ENCODE measurements at regions not wholly inside any gene's neighbourhood (a gene's known extent, or its start where the extent isn't known, plus 50 kb on each side); places are given as distances from the start of the nearest gene placed in this dataset.

DNA sequence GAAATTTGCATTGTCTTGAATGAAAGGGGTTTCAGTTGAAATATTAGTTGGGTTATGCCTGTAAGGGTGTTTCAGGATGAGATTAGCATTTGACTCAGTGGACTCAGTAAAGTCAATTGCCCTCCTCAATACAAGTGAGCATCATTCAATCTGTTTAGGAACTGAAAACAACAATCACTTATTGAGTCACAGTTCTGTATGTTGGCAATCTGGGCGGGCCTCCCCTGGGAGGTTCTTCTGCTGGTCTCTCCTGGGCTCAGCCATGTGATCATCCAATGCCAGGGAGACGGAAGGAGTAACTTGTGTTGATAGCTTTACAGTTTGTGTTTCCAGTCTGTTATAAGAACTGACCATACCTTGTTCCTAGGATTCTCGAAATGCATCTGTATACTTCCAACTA is 262.9 kb upstream of the RUNX1 start:
- H3K9me3 ChIP-seq (ENCODE audit: insufficient read depth, low read depth, low read length): no peaks in the 10 kb centered on the region
- no peak overlapping the region for H2AFZ ChIP-seq (ENCODE audit: low read length)
- H4K20me1 ChIP-seq (ENCODE audit: insufficient read depth, low read length, poor library complexity, severe bottlenecking): no peaks in the 10 kb centered on the region
- H3K79me2 ChIP-seq (ENCODE audit: insufficient read depth, low read length): no peaks in the 10 kb centered on the region
- 0 out of 2 replicates have a peak, but pooled peaks cover 7% of the 10 kb centered on the region for H3K9me2 ChIP-seq (replicated peaks; ENCODE audit: low read depth, low read length)
- no peak overlapping the region for H3K4me2 ChIP-seq (ENCODE audit: low read depth, low read length, poor library complexity, severe bottlenecking)
- no peaks in the 10 kb centered on the region for H3K4me1 ChIP-seq (ENCODE audit: insufficient read depth, low read length, poor library complexity, severe bottlenecking)
- H3K27me3 ChIP-seq (ENCODE audit: insufficient read depth, low read length, poor library complexity, severe bottlenecking): no peaks in the 10 kb centered on the region
- no peak overlapping the region for H3K4me3 ChIP-seq (ENCODE audit: low read length, poor library complexity, severe bottlenecking)
- no peaks in the 10 kb centered on the region for H3F3A ChIP-seq (ENCODE audit: low read depth)
- TF ChIP-seq, protein P1, sequence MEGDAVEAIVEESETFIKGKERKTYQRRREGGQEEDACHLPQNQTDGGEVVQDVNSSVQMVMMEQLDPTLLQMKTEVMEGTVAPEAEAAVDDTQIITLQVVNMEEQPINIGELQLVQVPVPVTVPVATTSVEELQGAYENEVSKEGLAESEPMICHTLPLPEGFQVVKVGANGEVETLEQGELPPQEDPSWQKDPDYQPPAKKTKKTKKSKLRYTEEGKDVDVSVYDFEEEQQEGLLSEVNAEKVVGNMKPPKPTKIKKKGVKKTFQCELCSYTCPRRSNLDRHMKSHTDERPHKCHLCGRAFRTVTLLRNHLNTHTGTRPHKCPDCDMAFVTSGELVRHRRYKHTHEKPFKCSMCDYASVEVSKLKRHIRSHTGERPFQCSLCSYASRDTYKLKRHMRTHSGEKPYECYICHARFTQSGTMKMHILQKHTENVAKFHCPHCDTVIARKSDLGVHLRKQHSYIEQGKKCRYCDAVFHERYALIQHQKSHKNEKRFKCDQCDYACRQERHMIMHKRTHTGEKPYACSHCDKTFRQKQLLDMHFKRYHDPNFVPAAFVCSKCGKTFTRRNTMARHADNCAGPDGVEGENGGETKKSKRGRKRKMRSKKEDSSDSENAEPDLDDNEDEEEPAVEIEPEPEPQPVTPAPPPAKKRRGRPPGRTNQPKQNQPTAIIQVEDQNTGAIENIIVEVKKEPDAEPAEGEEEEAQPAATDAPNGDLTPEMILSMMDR (conservative IDR thresholded peaks at IDR 0.05; ENCODE audit: low read length): no peak
- TF ChIP-seq EZH2phosphoT487 (IDR thresholded peaks at IDR 0.05; ENCODE audit: borderline replicate concordance): no peak
- H3K9ac ChIP-seq (ENCODE audit: low read depth, low read length, poor library complexity, severe bottlenecking): no peak overlapping the region
- H3K36me3 ChIP-seq (ENCODE audit: insufficient read depth, low read length): no peaks in the 10 kb centered on the region

DNA sequence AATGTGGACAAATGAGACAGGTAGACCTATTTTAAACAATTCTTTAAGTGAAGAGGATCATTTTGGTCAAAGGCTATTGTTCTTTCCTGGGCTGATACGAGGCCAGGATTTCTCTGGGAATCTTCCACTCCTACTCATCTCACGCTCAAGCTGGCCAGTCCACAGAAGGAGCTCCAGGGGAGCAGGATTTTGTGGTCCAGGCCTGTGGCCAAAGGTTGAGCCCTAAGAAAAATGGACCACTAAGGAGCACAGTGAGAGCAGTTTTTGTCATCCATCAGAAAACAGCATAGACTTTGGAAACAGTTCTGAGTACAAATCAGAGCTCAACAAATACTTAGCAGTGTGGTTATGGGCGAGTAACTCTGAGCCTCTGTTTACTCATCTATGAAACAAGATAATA is 260.2 kb upstream of the RUNX1 start:
- no peaks in the 10 kb centered on the region for H4K20me1 ChIP-seq (ENCODE audit: insufficient read depth, low read length, poor library complexity, severe bottlenecking)
- no peaks in the 10 kb centered on the region for H3K4me1 ChIP-seq (ENCODE audit: insufficient read depth, low read length, poor library complexity, severe bottlenecking)
- H3K4me2 ChIP-seq (ENCODE audit: low read depth, low read length, poor library complexity, severe bottlenecking): no peak overlapping the region
- H3K9me2 ChIP-seq (replicated peaks; ENCODE audit: low read depth, low read length): 0 out of 2 replicates have a peak, but pooled peaks cover 7% of the 10 kb centered on the region
- H3F3A ChIP-seq (ENCODE audit: low read depth): no peaks in the 10 kb centered on the region
- no peak overlapping the region for H3K9ac ChIP-seq (ENCODE audit: low read depth, low read length, poor library complexity, severe bottlenecking)
- no peaks in the 10 kb centered on the region for H3K9me3 ChIP-seq (ENCODE audit: insufficient read depth, low read depth, low read length)
- no peaks in the 10 kb centered on the region for H3K79me2 ChIP-seq (ENCODE audit: insufficient read depth, low read length)
- no peak overlapping the region for H2AFZ ChIP-seq (ENCODE audit: low read length)
- H3K36me3 ChIP-seq (ENCODE audit: insufficient read depth, low read length): no peaks in the 10 kb centered on the region
- no peak overlapping the region for H3K4me3 ChIP-seq (ENCODE audit: low read length, poor library complexity, severe bottlenecking)
- TF ChIP-seq EZH2phosphoT487 (IDR thresholded peaks at IDR 0.05; ENCODE audit: borderline replicate concordance): no peak
- TF ChIP-seq, protein P1 (conservative IDR thresholded peaks at IDR 0.05; ENCODE audit: low read length): no peak
- no peaks in the 10 kb centered on the region for H3K27me3 ChIP-seq (ENCODE audit: insufficient read depth, low read length, poor library complexity, severe bottlenecking)

DNA sequence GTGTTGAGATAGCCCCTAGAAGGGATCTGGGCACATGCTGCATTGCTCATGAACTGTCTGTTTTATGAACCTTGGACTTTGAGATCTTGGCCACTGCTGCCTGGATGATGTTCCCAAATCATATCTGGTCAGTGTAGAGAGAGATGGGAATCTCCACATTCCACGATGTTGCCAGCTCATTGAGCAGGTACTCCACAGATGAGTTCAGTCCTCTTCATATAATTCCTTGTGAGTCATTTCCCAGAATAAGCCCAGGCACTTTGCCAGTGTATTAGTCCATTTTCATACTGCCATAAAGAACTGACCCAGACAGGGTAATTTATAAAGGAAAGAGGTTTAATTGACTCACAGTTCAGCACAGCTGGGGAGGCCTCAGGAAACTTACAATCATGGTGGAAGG is 254.0 kb upstream of the RUNX1 start:
- Histone ChIP-seq H3K9ac (ENCODE audit: low read depth, low read length, poor library complexity, severe bottlenecking) (no peak overlapping the region), H3K27me3 (ENCODE audit: insufficient read depth, low read length, poor library complexity, severe bottlenecking) (no peaks in the 10 kb centered on the region), H2AFZ (ENCODE audit: low read length) (no peak overlapping the region), H3K36me3 (ENCODE audit: insufficient read depth, low read length) (no peaks in the 10 kb centered on the region), H4K20me1 (ENCODE audit: insufficient read depth, low read length, poor library complexity, severe bottlenecking) (no peaks in the 10 kb centered on the region), H3K4me2 (ENCODE audit: low read depth, low read length, poor library complexity, severe bottlenecking) (no peak overlapping the region), H3K9me2 (replicated peaks; ENCODE audit: low read depth, low read length) (no peaks in the 10 kb centered on the region), H3K4me1 (ENCODE audit: insufficient read depth, low read length, poor library complexity, severe bottlenecking) (no peaks in the 10 kb centered on the region), H3K9me3 (ENCODE audit: insufficient read depth, low read depth, low read length) (no peaks in the 10 kb centered on the region), H3K79me2 (ENCODE audit: insufficient read depth, low read length) (no peaks in the 10 kb centered on the region), H3K4me3 (ENCODE audit: low read length, poor library complexity, severe bottlenecking) (no peak overlapping the region), H3F3A (ENCODE audit: low read depth) (no peaks in the 10 kb centered on the region)
- TF ChIP-seq, protein P1 (conservative IDR thresholded peaks at IDR 0.05; ENCODE audit: low read length): no peak
- no peak for TF ChIP-seq EZH2phosphoT487 (IDR thresholded peaks at IDR 0.05; ENCODE audit: borderline replicate concordance)
